AG08396 (cell line): ENCODE measurements at regions not wholly inside any gene's neighbourhood (a gene's known extent, or its start where the extent isn't known, plus 50 kb on each side); places are given as distances from the start of the nearest gene placed in this dataset.
"Not testable (repeated sequence)": the region's sequence is repeated elsewhere in the genome, so short reads cannot be mapped to it uniquely, and the experiment has no call there.

Experiments
- DNase-seq: peaks from one replicate; pipeline ENCODE4 v3.0.0; 2012; ENCODE audit warnings: low spot score, mixed read lengths

DNA sequence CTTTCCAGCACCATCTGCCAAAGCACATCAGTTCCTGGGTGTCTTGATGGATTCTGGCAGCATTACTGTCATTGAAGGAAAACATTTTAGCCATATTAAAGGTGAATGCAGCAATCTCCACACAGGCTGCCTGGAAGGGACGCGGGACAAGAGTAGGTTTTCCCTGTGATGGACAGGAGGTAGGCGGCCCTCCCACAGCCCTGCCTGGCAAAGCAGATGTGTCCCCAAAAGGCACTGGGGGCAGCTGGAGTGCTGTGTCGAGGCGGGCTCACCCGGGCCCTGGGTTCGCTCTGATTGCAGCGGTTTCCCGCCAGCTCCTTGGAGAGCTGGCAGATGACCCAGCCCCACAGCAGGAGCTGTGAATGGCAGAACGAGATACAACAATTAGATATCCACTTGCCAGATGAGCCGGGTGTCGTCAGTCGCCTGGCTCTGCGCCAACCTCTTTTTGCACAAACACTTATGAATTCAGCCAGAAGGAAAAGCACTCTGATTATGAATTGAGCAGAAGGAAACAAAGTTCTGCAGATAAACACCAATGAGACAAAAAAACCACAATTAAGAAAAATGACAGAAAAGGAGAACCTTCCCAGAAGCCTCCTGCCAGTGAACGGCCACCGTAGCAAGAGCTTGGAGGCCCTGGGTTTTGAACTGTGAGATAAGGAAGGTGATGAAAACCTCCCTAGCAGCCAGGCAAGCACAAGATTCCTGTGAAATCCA is 64.9 kb upstream of the ZNF195 start:
- not testable (repeated sequence) for DNase-seq

DNA sequence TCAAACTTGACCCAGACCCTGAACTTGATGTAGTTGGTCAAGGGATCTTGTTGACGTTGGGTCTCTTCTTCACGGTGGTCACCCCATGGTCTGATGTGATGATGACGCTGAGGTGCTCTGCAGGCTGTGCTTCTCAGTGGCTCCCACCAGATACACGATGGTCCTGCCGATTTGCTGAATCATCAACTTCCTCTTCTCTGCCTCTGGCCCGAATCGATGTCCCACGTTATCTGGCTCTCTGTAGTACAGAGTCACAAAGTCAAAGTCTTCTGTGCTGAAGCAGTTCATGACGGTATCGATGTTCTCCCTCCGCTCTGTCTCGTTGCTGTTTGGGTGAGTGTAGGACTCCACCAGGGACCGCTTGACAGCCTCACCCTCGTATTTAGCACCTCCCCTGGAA is 58.5 kb upstream of the ZNF195 start:
- not testable (repeated sequence) for DNase-seq

- DNase-seq: no peak
Measured at GRCh38 chr11:3434976-3435375, 56.0 kb upstream of the ZNF195 start.

DNA sequence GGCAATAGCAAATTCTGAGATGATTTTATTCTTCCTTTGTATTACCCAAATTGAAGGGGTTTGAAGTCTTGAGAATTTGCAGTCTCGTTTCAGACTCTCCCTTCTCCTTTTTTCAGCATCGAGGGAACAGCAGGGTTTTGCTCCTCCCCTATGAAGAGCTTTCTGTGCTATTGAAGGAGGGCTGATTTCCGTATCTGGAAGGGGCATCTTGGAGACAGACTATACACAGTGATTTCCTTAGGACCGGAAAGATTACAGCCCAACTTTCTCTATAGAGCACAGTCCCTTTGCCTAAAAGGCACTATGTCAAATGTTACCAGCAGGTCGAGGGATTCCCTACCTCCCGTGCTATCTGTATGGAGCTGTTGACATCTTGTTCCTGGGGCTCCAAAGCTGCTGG is 50.2 kb upstream of the ZNF195 start:
- DNase-seq: not testable (repeated sequence)
